Esophagus muscularis mucosa (tissue), 4 donors: ENCODE measurements at regions not wholly inside any gene's neighbourhood (a gene's known extent, or its start where the extent isn't known, plus 50 kb on each side); places are given as distances from the start of the nearest gene placed in this dataset.

ENCODE experiments used
- DNase-seq: peaks from one replicate; pipeline ENCODE4 v3.0.0-alpha.2; 2017; ENCODE audit errors: extremely low spot score
- H3K27ac ChIP-seq, 4 donors: fragments of 200-600 bp; sonication (generic); replicated peaks in 1 of 4; 1 replicate in 3 of 4; 2 replicates in 1 of 4; pipeline ENCODE4 v1.5.1; 2016 to 2019; ENCODE audit warnings: mild to moderate bottlenecking in 1 of 4
- H3K27me3 ChIP-seq, 4 donors: fragments of 200-600 bp; sonication (generic); one replicate each; pipeline versions ENCODE4 v1.5.1 to v1.6.0; 2016 to 2019
- H3K36me3 ChIP-seq, 4 donors: fragments of 200-600 bp; sonication (generic); one replicate each; pipeline ENCODE4 v1.5.1; 2016 to 2019
- H3K4me1 ChIP-seq, 4 donors: fragments of 200-600 bp; sonication (generic); one replicate each; pipeline ENCODE4 v1.5.1; 2016 to 2019
- H3K4me3 ChIP-seq, 4 donors: fragments of 200-600 bp; sonication (generic); 1 replicate in 2 of 4; 2 replicates in 2 of 4; pipeline ENCODE4 v1.5.1; 2016 to 2019; ENCODE audit warnings: mild to moderate bottlenecking in 4 of 4, moderate library complexity in 1 of 4
- H3K9me3 ChIP-seq, 4 donors: fragments of 200-600 bp; sonication (generic); 1 replicate in 3 of 4; 2 replicates in 1 of 4; pipeline ENCODE4 v1.5.1; 2016 to 2019
- EP300 ChIP-seq: sonication (generic); formaldehyde crosslinking; IDR thresholded peaks from one replicate; pipeline ENCODE4 v1.6.1; 2017; ENCODE audit warnings: antibody characterized with exemption
- POLR2A ChIP-seq: fragments of 450-650 bp; IDR thresholded peaks from one replicate; pipeline ENCODE4 v1.6.1; 2017; ENCODE audit warnings: antibody characterized with exemption, moderate library complexity, mild to moderate bottlenecking, low read depth
- POLR2AphosphoS5 ChIP-seq, 2 donors: sonication (generic); formaldehyde crosslinking; IDR thresholded peaks; one replicate each; pipeline ENCODE4 v1.6.1; 2017; ENCODE audit warnings: antibody characterized with exemption in 2 of 2
- WGBS: methylation state at CpG from one replicate; pipeline ENCODE4 v1.1.5; 2018; 5-methylcytosine and 5-hydroxymethylcytosine counted together
- intact Hi-C: fragments of 100-400 bp; cut with DNase I; formaldehyde crosslinking; loops from one replicate; pipeline ENCODE4 v1.15.1; 2023
- TF ChIP-seq, protein P1 (sequence below), 3 experiments: fragments of 200-600 bp in 2 of 3; fragments of 450-650 bp in 1 of 3; sonication (generic) in 2 of 3; IDR thresholded peaks; one replicate each; pipeline ENCODE4 v1.5.1; 2017 to 2019; ENCODE audit warnings: antibody characterized with exemption in 3 of 3, mild to moderate bottlenecking in 2 of 3, moderate library complexity in 1 of 3

DNA sequence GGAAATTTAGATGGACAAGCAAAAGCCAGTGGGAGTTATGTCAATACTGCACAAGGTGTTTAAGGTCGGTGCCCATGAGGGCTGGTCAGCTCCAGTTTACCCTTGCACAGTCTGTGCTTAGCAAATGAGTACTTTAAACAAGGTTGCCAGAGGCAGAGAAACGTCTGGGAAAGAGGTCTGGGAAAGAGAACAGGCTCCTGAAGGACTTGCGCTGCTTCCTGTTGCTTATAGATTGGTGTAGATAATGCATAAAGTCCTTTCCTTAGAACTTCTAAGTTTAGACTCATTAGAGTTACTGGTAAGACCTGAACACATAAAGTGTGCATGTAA, 162.6 kb upstream of the P2RY1 start:
- H3K4me1 ChIP-seq, result peaks cover 0 to 4% (median 1%) of the 10 kb centered on the region in 4 donors
- intact Hi-C loops, result no loop called here
- no peaks in the 10 kb centered on the region for H3K9me3 ChIP-seq
- 58% methylated on average over 3 of the region's 3 CpGs for WGBS
- H3K27me3 ChIP-seq, result no peaks in the 10 kb centered on the region
- H3K27ac ChIP-seq, result no peak overlapping the region
- TF ChIP-seq POLR2AphosphoS5 (IDR thresholded peaks at IDR 0.05) (no peak), EP300 (no peak), POLR2A (no peak)
- TF ChIP-seq, protein P1, sequence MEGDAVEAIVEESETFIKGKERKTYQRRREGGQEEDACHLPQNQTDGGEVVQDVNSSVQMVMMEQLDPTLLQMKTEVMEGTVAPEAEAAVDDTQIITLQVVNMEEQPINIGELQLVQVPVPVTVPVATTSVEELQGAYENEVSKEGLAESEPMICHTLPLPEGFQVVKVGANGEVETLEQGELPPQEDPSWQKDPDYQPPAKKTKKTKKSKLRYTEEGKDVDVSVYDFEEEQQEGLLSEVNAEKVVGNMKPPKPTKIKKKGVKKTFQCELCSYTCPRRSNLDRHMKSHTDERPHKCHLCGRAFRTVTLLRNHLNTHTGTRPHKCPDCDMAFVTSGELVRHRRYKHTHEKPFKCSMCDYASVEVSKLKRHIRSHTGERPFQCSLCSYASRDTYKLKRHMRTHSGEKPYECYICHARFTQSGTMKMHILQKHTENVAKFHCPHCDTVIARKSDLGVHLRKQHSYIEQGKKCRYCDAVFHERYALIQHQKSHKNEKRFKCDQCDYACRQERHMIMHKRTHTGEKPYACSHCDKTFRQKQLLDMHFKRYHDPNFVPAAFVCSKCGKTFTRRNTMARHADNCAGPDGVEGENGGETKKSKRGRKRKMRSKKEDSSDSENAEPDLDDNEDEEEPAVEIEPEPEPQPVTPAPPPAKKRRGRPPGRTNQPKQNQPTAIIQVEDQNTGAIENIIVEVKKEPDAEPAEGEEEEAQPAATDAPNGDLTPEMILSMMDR (IDR thresholded peaks at IDR 0.05), result no peak
- no peak overlapping the region for H3K4me3 ChIP-seq
- no peaks in the 10 kb centered on the region for H3K36me3 ChIP-seq
- no peak for DNase-seq

DNA sequence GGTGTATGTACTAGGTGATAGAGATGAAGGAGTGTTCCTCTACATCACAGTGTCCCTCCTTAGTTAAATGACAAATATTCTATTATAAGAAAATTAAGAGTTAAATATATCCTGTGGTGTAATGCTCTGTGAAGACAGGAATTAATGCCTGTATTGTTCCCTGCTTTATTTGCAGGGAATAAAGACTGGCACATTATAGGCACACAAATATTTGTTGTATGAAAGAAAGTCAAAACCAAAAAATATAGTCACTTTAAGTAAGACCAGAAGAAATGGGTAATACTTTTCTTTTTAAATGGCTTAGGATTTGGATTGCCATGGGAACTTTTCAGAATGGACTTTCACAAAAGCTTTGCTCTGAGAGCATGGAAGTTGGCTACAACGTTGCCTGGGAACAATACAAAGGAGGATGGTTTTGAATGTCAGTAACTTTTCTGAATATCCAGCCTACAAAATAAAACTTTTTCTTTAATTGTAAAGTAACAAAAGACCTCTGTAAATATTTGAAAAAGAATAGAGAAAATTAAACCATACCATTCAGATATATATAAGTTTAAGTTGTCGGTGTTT, 158.0 kb upstream of the P2RY1 start:
- no peaks in the 10 kb centered on the region for H3K27me3 ChIP-seq
- H3K9me3 ChIP-seq, result no peaks in the 10 kb centered on the region
- no peak overlapping the region for H3K4me3 ChIP-seq
- intact Hi-C loops, result no loop called here
- H3K4me1 ChIP-seq, result peaks cover 0 to 4% (median 1%) of the 10 kb centered on the region in 4 donors
- H3K27ac ChIP-seq, result no peak overlapping the region
- 89% methylated on average over 2 of the region's 2 CpGs for WGBS
- H3K36me3 ChIP-seq, result no peaks in the 10 kb centered on the region
- DNase-seq, result no peak
- TF ChIP-seq, protein P1 (IDR thresholded peaks at IDR 0.05), result no peak
- TF ChIP-seq POLR2A (no peak), EP300 (no peak), POLR2AphosphoS5 (IDR thresholded peaks at IDR 0.05) (no peak)

DNA sequence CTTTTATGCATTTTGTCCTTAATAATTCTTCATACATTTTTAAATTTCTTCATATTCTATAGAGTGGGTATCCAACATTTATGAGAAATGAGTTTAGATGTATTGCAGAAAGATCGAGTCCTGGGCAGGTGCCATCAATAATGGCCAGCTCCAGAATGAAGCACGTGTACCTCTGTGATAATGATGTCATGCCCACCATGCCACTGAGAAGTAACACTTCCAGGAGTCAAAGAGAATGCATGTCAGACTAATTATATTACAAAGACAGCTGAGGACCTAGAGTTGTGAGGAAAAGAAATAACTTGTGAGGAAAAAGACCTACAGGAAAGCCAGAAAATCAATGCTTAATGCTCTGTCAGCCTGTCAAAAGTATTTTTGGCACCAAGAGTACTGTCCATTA, 157.4 kb upstream of the P2RY1 start:
- no peak for TF ChIP-seq EP300
- Histone ChIP-seq H3K27ac (no peak overlapping the region), H3K9me3 (no peaks in the 10 kb centered on the region), H3K4me3 (no peak overlapping the region), H3K4me1 (no peaks in the 10 kb centered on the region), H3K27me3 (no peaks in the 10 kb centered on the region), H3K36me3 (no peaks in the 10 kb centered on the region)
- no peak for DNase-seq
- intact Hi-C loops, result no loop called here
- WGBS, result 78% methylated on average over 2 of the region's 2 CpGs

DNA sequence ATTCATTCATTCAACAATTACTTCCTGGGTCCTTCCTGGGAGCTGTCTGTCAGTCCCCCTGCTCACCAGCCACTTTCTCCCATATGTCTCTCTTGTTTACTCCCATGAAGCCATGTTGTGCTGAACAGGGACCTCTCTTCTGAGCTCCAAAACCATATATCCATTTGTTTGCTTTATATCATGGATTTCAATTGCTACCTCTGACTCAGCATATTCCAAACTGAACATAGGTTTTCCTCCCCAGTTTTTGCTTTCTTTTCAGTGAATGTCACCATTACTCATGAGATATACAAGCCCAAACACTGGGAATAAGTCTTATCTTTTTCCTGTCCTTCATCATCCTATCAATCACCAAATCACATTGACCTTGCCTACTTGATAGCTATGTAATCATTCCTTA, 152.5 kb upstream of the P2RY1 start:
- Histone ChIP-seq H3K36me3 (no peaks in the 10 kb centered on the region), H3K4me1 (no peaks in the 10 kb centered on the region), H3K4me3 (no peak overlapping the region), H3K27me3 (no peaks in the 10 kb centered on the region), H3K27ac (no peak overlapping the region), H3K9me3 (no peaks in the 10 kb centered on the region)
- no peak for DNase-seq
- TF ChIP-seq, protein P1 (IDR thresholded peaks at IDR 0.05), result no peak
- TF ChIP-seq POLR2AphosphoS5 (IDR thresholded peaks at IDR 0.05), result no peak
- TF ChIP-seq POLR2A, result no peak
- TF ChIP-seq EP300, result no peak
- intact Hi-C loops, result no loop called here

DNA sequence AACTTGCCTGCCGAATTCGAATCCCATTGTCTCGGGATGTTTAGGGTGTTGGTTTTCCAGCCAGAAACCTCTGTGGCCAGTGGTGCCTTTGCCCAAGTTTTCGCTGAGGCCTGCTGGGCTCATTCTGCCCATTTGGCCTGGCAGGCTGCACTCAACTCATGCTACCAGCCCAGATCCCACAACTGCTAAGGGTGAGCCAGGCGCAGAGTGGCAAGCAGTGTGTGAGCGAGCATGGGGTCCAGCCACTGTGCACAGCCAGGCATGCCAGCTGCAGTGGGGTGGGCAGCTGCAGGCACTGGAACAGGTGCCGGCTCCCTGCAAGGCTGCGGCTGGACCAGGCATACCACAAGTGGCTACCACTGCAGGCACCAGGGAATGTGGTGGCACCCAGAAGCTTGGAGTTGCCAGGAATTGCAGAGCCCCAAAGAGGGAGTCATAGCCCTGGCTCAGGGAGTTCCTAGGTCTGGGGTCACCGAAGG, 151.4 kb upstream of the P2RY1 start:
- Histone ChIP-seq H3K9me3 (no peaks in the 10 kb centered on the region), H3K27me3 (no peaks in the 10 kb centered on the region), H3K27ac (no peak overlapping the region), H3K4me1 (no peaks in the 10 kb centered on the region), H3K36me3 (no peaks in the 10 kb centered on the region), H3K4me3 (no peak overlapping the region)
- 91% methylated on average over 7 of the region's 9 CpGs for WGBS
- TF ChIP-seq POLR2AphosphoS5 (IDR thresholded peaks at IDR 0.05), result no peak
- no peak for TF ChIP-seq POLR2A
- TF ChIP-seq, protein P1 (IDR thresholded peaks at IDR 0.05), result no peak
- no peak for TF ChIP-seq EP300
- intact Hi-C loops, result no loop called here
- DNase-seq, result no peak
